IPS-NIHi11 (cell line): ENCODE measurements at regions not wholly inside any gene's neighbourhood (a gene's known extent, or its start where the extent isn't known, plus 50 kb on each side); places are given as distances from the start of the nearest gene placed in this dataset.
A peak's percentile ranks its signal among the peaks of the same experiment; 100 is the strongest.

Experiments used
- DNase-seq: peaks from one replicate; pipeline ENCODE4 v3.0.0; 2012; ENCODE audit warnings: mixed read lengths, low spot score

DNA sequence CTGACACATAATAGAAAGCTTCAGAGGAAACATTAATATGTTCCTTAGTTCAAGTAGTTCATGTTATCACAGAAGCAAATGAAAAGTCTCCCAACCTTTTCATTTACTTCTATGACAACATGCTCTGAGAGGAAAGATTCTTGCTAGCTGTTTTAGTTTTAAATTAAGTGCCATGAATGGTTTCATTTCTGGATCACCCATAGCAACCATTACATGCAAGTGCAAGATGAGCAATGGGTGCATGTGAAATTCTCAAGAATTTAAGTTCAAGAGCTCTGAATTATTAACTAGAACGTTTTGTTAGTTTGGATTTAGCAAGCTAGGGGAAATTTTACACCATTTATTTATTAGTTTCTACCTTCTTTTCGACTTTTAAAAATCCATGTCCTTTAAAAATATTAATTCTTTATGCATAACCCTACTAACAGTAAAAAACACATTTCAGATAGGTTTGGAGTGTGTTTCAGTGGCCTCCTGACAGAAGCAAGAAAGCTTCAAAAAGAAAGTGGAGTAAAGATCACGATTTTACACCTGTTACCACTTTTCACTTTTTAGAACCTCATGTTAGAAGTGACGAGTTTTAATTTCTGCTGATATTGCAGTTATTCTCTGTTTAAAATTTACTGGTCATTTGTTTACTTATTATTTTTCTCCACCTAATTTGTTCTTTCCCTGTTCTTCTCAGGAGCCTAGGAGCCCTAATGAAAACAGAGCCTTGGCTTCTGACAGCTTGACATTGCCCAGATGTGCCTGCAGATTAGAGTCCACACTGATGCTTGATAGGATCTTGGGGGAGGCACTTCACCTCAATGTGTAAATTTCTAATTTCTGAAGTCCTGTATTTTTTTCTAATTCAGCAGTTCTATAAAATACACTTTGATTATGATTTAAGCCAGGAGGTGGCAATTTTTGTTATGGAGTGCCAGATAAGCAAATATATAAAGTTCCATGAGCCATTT, 995.3 kb upstream of the PHF14 start:
- DNase-seq: no peak

- no peak for DNase-seq
Observed at GRCh38 chr7:9981742-9982349, 991.8 kb upstream of the PHF14 start.

GRCh38 chr7:9983048-9983447, 990.6 kb upstream of the PHF14 start:
- peak; percentile 6 for DNase-seq

- no peak for DNase-seq
Observed at GRCh38 chr7:10015687-10016086, 958.0 kb upstream of the PHF14 start.

- DNase-seq: no peak
Observed at GRCh38 chr7:10022480-10022879, 951.2 kb upstream of the PHF14 start.

GRCh38 chr7:10022957-10023356, 950.7 kb upstream of the PHF14 start:
- peak; percentile 40 for DNase-seq

DNA sequence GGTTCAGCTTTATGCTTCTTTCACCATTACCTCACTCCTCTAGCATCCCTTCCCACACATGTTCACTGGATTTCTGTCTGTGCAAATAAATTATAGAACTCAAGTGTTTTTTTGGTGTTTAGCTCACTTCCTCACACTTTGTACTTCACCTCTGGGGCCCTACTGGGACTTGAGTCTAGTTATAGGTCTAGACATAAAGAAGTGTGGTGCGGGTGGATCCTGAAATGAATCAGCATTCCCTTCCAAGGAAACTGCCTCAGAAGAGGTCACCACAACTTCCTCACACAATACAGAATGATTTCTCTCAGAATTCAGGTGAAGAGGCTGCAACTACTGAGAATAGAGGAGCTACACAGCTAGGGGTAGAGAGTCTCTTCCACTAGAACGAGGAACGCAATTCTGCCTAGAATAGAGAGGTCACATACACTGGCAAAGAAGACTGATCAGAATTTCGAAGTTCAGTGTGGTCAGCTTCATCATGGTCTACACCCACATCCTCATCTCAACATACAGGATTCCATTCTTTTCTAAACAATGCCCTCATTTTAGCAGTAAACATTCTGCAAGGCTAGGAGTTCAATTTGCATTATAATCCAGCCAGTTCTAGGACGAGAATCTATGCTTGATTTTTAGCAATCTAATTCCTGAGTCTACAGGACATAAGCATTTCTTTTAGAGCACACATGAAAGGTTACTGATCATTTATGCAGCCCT, 938.7 kb upstream of the PHF14 start:
- no peak for DNase-seq

DNA sequence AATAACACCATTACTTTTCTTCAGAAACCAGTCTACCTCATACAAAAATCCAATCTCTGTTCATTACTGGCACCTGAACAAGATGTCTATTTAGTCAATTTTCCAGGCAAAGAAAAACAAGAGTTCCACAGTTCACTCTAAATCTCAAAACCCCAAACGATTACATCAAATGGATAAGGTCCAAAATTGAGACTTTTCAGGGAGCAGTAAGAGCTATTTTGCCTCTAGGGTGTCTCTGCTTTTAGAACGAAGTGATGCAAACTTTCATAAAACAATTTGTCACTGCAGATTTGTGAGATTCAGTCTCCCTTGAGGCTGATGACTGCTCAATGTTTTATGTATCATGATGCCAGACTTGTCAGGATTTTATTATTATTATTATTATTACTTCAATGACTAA, 937.0 kb upstream of the PHF14 start:
- no peak for DNase-seq

GRCh38 chr7:10038351-10038750, 935.3 kb upstream of the PHF14 start:
- no peak for DNase-seq

DNA sequence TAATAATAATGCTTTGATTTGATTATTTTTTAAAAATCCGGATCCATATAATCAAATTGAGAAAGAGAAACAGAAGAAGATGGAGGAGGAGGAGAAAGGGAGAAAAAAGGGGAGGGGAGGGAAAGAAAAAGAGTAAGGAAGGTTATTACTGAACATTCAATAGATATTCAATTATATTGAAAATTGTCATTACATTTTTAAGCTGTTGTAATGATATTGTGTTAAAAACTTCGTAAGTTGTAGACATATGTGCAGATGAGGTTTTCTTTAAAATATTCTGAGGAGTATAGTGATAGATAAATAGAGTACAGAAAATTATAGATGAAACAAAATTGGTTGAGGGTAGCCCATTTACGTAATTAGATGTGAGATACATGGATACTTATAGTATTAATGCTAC, 933.0 kb upstream of the PHF14 start:
- DNase-seq: no peak

GRCh38 chr7:10070899-10071298, 902.8 kb upstream of the PHF14 start:
- no peak for DNase-seq

DNA sequence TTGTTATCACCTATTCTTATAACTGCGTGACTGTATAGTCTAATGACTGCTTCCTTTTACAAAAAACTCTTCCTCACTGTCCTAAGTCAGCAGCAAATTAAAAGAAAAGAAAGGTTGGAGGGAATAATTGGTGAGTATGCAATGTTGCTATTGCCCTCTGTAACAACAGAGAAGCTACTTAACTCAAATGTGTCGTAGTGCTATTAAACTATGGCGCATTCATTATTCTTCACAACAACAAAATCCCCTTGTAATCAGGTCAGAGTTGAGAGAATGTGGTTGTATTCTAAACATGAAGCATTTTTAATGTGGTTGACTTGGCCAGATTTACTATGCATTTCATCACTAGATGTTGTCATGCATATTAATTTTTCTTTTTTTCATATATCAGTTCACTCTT, 897.8 kb upstream of the PHF14 start:
- DNase-seq: no peak

- peak; percentile 23 for DNase-seq
Observed at GRCh38 chr7:10076660-10077300, 896.9 kb upstream of the PHF14 start.

GRCh38 chr7:10079572-10079971, 894.1 kb upstream of the PHF14 start:
- no peak for DNase-seq

DNA sequence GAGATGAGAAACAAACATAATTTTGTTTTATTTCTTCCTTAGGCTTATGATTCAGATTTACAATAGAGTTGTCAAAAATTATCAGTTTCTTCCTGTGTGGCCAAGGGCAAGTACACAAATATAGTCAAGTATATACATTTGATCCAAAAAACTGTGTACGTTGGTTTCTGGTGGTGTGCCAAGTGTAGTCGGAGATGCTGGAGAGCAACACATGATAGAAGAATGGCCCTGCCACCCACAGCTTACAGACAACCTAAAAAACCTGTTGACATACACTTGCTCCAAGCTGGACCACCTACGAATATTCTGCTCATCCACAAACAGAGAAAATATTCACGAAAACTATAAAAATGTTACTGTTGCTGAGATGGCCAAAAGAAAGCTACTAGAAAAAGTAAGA, 890.8 kb upstream of the PHF14 start:
- no peak for DNase-seq

DNA sequence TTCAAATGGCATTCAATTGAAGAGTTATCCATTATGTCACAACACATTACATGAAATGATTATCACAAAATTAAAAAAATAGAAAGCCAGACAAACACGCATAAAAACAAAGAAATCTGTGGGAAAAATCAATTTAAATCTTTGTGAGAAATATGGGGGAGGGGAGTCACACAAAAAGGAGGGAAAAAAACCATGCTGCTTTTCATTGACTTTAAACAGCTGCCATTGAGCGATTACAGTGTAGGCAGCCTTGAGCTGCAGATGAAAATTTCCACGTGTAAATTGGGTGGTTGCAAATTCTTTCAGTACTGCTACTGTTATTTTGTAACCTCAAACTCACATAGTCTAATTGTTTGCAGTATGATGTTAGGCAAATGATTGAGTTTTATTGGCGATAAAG, 889.9 kb upstream of the PHF14 start:
- DNase-seq: no peak

- DNase-seq: no peak
Observed at GRCh38 chr7:10085231-10085630, 888.4 kb upstream of the PHF14 start.

DNA sequence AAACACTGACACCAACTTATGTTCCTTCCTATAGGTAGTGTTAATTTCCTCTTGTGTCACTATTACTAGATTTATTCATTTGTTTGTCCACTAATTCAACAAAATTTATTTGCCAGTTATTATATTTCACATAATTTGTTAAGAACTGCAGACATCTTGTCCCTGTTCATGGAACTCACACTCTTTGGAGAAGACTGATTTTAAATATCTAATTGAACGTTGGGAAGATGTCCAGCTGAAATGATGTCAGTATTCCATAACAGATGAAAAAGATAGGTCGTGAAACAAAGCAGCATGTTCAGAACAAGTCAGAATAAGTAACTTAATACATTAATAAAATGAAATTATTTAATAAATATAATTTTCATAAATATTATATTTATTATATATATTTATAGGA, 873.1 kb upstream of the PHF14 start:
- DNase-seq: no peak

DNA sequence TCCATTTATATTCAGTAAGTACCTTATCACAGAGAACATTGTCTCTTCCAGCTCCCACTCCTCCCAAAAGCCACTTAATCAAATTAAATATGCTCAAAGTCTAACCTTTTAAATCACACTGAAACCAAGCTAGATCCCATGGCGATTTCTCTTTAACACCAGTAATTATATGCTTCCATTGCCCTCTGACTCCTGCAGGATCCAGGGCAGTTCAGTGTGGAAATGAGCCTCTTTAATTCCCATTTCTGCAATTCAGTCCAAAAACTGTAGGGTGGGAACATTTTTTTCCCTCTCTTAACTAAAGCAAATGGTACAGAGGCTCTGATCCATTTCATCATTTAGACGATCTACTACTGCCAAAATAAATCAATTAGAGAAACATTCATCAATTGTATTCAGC, 872.3 kb upstream of the PHF14 start:
- no peak for DNase-seq

DNA sequence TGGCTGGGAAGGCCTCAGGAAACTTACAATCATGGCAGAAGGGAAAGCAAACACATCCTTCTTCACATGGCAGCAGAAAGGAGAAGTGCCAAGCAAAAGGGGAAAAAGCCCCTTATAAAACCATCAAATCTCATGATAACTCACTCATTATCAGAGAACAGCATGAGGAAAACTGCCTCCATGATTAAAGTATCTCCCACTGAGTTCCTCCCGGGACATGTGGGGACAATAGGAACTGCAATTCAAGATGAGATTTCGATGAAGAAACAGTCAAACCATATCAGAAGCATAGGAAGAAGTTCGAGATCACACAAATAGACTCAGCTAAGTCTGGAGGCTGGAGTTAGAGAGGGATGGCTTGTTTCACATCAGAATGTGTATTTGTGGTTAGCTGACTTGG, 869.4 kb upstream of the PHF14 start:
- DNase-seq: no peak

- DNase-seq: no peak
Observed at GRCh38 chr7:10106609-10107008, 867.1 kb upstream of the PHF14 start.

- no peak for DNase-seq
Observed at GRCh38 chr7:10116511-10116910, 857.2 kb upstream of the PHF14 start.
